DND-41 (cell line): ENCODE measurements at regions not wholly inside any gene's neighbourhood (a gene's known extent, or its start where the extent isn't known, plus 50 kb on each side); places are given as distances from the start of the nearest gene placed in this dataset.

ENCODE experiments used
- ATAC-seq: fragments of 200-7000 bp; cut with Tn5 transposase; 3 replicates; pipeline ENCODE4 v1.9.1; 2021; ENCODE audit warnings: low read depth; ENCODE audit not compliant: insufficient read depth
- DNase-seq: peaks from one replicate; pipeline ENCODE4 v3.0.0-alpha.2; 2020
- H2AFZ ChIP-seq: 2 replicates; pipeline ENCODE4 v1.6.0; 2012; ENCODE audit warnings: low read depth, low read length
- H3K27ac ChIP-seq: 2 replicates; pipeline ENCODE4 v1.5.1; 2012; ENCODE audit warnings: low read length, inconsistent platforms
- H3K27me3 ChIP-seq: fragments of 200-600 bp; sonication (generic); 2 replicates; pipeline ENCODE4 v1.6.0; 2012; ENCODE audit warnings: low read length, mild to moderate bottlenecking, inconsistent platforms; ENCODE audit not compliant: insufficient read depth, poor library complexity
- H3K36me3 ChIP-seq: 2 replicates; pipeline ENCODE4 v1.5.1; 2012; ENCODE audit warnings: low read length, inconsistent platforms; ENCODE audit not compliant: insufficient read depth
- H3K4me1 ChIP-seq: 2 replicates; pipeline ENCODE4 v1.5.1; 2012; ENCODE audit warnings: mild to moderate bottlenecking, low read length; ENCODE audit not compliant: insufficient read depth
- H3K4me2 ChIP-seq: 2 replicates; pipeline ENCODE4 v1.6.0; 2012; ENCODE audit warnings: mild to moderate bottlenecking, moderate library complexity, low read length, inconsistent platforms; ENCODE audit not compliant: insufficient read depth
- H3K4me3 ChIP-seq, 2 experiments: fragments of 200-600 bp in 1 of 2; shearing (Covaris generic) in 1 of 2; 2 replicates each; pipeline ENCODE4 v1.5.1; 2012 to 2016; ENCODE audit warnings: inconsistent platforms in 2 of 2, low read length in 2 of 2, mild to moderate bottlenecking in 2 of 2, low read depth in 1 of 2, moderate library complexity in 1 of 2
- H3K79me2 ChIP-seq: 2 replicates; pipeline ENCODE4 v1.6.0; 2012; ENCODE audit warnings: low read length, inconsistent platforms; ENCODE audit not compliant: insufficient read depth
- H3K9ac ChIP-seq: 2 replicates; pipeline ENCODE4 v1.6.0; 2012; ENCODE audit warnings: low read depth, mild to moderate bottlenecking, inconsistent platforms, low read length, moderate library complexity
- H3K9me3 ChIP-seq: 2 replicates; pipeline ENCODE4 v1.5.1; 2012; ENCODE audit warnings: low read length, moderate library complexity, mild to moderate bottlenecking, inconsistent platforms; ENCODE audit not compliant: insufficient read depth, severe bottlenecking
- H4K20me1 ChIP-seq: 2 replicates; pipeline ENCODE4 v1.6.0; 2012; ENCODE audit warnings: low read length; ENCODE audit not compliant: insufficient read depth
- CTCF ChIP-seq: IDR thresholded peaks from 2 replicates; pipeline ENCODE4 v1.5.1; 2012; ENCODE audit warnings: borderline replicate concordance, low read length, moderate library complexity, mild to moderate bottlenecking; ENCODE audit not compliant: poor library complexity, severe bottlenecking; ENCODE audit errors: extremely low read depth
- EZH2 ChIP-seq: IDR thresholded peaks from 3 replicates; pipeline ENCODE4 v1.6.1; 2012; ENCODE audit warnings: borderline replicate concordance, low read depth, mild to moderate bottlenecking, moderate library complexity, low read length, inconsistent platforms; ENCODE audit not compliant: severe bottlenecking

DNA sequence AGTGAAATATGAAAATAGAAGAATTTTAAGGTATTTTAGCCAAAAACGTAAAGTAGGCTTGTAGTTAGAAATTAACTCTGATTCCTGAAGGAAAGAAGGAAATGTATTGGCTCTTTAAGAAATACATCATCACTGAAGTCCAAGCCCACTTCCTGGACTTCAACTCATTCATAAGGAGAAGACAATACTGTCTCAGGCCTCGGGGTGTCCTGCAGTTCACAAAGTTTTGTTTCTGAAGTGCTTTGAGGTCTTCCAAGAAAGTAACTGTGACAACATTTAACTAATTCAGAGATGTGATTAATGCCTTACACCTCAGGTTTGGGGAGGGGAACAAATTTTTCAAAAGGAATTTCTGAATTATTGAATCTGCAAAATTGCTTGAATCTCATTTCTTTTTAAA lies 65.8 kb upstream of the STARD13 start:
- Histone ChIP-seq H2AFZ (no peak overlapping the region), H3K4me2 (no peak overlapping the region), H3K9ac (no peak overlapping the region), H3K27ac (no peak overlapping the region), H4K20me1 (no peaks in the 10 kb centered on the region), H3K36me3 (no peaks in the 10 kb centered on the region), H3K79me2 (no peaks in the 10 kb centered on the region), H3K4me1 (no peaks in the 10 kb centered on the region), H3K4me3 (no peak overlapping the region), H3K9me3 (no peaks in the 10 kb centered on the region), H3K27me3 (no peaks in the 10 kb centered on the region)
- no peak for DNase-seq
- no peak for ATAC-seq
- TF ChIP-seq CTCF, result no peak
- TF ChIP-seq EZH2, result no peak

- Histone ChIP-seq H3K79me2 (no peaks in the 10 kb centered on the region), H3K27me3 (no peaks in the 10 kb centered on the region), H4K20me1 (no peaks in the 10 kb centered on the region), H3K9me3 (no peaks in the 10 kb centered on the region), H3K9ac (no peak overlapping the region), H3K27ac (no peak overlapping the region), H2AFZ (no peak overlapping the region), H3K36me3 (no peaks in the 10 kb centered on the region), H3K4me3 (no peak overlapping the region), H3K4me2 (no peak overlapping the region), H3K4me1 (no peaks in the 10 kb centered on the region)
- ATAC-seq, result no peak
- DNase-seq, result no peak
- no peak for TF ChIP-seq EZH2
- no peak for TF ChIP-seq CTCF
These were observed 66.5 kb upstream of the STARD13 start for GRCh38 chr13:33352041-33352440.

DNA sequence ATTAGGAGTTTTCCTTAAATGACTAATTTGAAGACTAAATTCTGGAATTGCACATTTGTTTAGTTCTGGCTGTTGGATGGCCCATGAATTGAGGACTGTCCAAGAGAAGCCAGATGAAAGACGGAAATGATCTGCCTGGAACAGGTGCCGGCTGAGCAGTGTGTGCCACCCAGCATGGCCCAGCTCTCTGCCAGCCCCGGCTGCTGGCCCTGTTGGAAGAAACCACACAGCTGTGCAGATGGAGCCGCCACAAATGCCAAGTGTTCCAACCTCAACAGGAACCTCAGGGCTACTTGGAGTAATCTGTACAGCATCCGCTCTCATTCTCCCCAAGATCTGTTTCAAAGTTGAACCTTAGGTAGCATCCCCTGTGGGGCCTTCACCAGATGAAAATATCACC lies 67.0 kb upstream of the STARD13 start:
- Histone ChIP-seq H3K36me3 (no peaks in the 10 kb centered on the region), H4K20me1 (no peaks in the 10 kb centered on the region), H2AFZ (no peak overlapping the region), H3K79me2 (no peaks in the 10 kb centered on the region), H3K4me1 (no peaks in the 10 kb centered on the region), H3K9me3 (no peaks in the 10 kb centered on the region), H3K27ac (no peak overlapping the region), H3K4me3 (no peak overlapping the region), H3K4me2 (no peak overlapping the region), H3K9ac (no peak overlapping the region), H3K27me3 (no peaks in the 10 kb centered on the region)
- no peak for ATAC-seq
- DNase-seq, result no peak
- TF ChIP-seq EZH2 (no peak), CTCF (no peak)

GRCh38 chr13:33353210-33353609 lies 67.7 kb upstream of the STARD13 start:
- no peaks in the 10 kb centered on the region for H3K36me3 ChIP-seq
- H3K27ac ChIP-seq, result no peak overlapping the region
- no peaks in the 10 kb centered on the region for H3K27me3 ChIP-seq
- H4K20me1 ChIP-seq, result no peaks in the 10 kb centered on the region
- H3K9me3 ChIP-seq, result no peaks in the 10 kb centered on the region
- no peak for ATAC-seq
- no peaks in the 10 kb centered on the region for H3K79me2 ChIP-seq
- no peak for TF ChIP-seq EZH2
- TF ChIP-seq CTCF, result no peak
- no peaks in the 10 kb centered on the region for H3K4me1 ChIP-seq
- no peak for DNase-seq
- H3K4me2 ChIP-seq, result no peak overlapping the region
- no peak overlapping the region for H2AFZ ChIP-seq
- no peak overlapping the region for H3K4me3 ChIP-seq
- H3K9ac ChIP-seq, result no peak overlapping the region
